HPDE6-E6E7 (cell line): ENCODE measurements at regions not wholly inside any gene's neighbourhood (a gene's known extent, or its start where the extent isn't known, plus 50 kb on each side); places are given as distances from the start of the nearest gene placed in this dataset.

Source experiments
- DNase-seq: peaks from one replicate; pipeline ENCODE4 v3.0.0; 2011; ENCODE audit warnings: missing footprints; ENCODE audit errors: extremely low spot score

DNA sequence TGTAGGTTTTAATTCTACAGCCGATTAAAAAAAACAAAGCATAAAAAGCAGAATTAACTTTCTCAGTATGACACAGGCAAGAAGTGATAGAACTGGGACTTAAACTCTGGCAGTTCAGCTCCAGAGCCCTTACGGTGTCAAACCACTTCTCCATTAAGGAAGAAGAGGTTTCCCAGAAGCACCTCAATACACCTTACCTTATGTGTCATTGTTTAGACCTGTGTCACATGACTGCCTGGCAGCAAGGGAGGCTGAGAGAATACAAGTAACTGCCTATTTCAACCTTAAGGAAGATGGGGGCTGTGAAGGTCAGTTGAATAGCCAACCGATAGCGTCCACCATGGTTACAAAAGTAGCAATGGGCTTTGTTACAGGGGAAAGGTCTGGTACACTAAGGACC is 54.6 kb upstream of the ARHGAP5 start:
- no peak for DNase-seq

DNA sequence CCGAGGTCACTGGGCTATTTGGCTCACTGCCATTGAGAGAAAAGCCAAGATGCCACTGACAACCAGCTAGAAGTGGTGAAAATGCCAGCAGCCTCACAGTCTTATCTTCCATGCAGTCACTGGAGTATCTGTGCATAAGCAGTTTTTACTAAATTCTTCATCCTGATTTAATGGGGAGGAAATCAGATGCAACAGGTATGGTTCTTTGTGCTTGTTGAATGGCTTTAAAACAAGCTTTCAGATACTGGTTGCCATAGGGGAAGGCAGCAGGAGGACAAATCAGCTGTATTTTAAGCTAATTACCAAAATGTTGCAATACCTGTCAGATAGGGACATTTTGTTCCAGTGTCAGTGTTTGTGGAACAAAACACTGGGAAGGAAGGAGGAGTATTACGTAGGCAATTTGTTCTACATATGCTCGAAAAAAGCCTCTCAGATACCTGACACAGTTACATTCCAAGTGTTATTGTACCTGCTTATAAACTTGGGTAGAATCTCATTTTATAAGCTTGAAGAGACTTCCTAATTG is 54.1 kb upstream of the ARHGAP5 start:
- DNase-seq = no peak

DNA sequence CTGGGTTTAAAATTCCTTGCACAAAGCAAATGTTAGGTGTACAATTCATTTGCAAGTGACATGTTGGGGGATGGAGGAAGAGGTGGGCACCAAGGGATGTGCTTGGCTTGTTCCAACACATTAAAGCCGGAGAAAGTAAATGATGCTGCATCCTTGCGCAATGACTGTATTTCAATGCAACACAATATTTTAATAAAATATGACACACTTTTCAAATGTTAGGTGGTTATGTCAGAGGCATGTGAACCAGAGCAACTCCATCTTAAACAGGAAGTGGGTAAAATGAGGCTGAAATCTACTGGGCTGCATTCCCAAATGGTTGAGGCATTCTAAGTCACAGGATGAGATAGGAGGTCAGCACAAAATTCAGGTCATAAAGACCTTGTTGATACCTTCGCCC is 53.6 kb upstream of the ARHGAP5 start:
- DNase-seq = no peak

DNA sequence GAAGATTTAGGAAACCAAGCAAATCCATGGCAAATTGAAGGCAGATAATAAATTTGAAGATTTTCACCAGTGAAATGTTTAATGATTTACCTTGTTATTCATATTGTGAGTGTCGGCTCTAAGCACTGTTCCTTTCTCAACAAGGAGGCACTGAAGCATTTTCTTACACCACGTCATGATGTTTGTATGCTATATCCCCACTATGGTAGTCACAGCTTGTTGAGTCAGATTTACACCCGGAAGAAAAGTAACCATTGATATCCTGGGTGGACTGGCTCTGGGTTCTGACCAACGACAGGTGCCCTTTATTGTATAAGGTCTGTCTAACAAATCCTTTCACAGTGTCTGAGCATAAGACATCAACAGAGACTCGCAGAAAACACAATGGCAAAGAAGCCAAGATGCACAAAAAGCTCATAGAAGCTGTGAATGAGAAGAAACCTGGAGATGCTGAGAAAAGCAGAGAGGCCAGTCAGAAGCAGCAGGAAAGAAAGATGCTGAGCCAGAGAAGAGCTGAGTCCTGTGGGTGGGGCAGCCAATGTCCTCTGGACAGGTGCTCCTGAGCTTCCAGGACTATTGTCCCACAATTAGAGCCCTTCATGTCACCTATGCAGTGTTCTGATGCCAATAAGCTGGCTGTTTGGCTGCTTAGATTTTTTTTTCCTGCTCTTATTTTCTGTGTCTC is 49.7 kb upstream of the ARHGAP5 start:
- peak; percentile 37 for DNase-seq
